Aorta (tissue), 5 donors: ENCODE measurements at regions not wholly inside any gene's neighbourhood (a gene's known extent, or its start where the extent isn't known, plus 50 kb on each side); places are given as distances from the start of the nearest gene placed in this dataset.

Experiments used
- ATAC-seq: fragments of 200-7000 bp; cut with Tn5 transposase; one replicate; pipeline ENCODE4 v1.9.1; 2022; ENCODE audit warnings: moderate library complexity; ENCODE audit not compliant: low FRiP score
- DNase-seq, 2 donors: peaks; one replicate each; pipeline ENCODE4 v3.0.0-alpha.2; 2020
- H3K27ac ChIP-seq, 2 donors: one replicate each; pipeline ENCODE4 v1.5.1; 2013; ENCODE audit warnings: low read length in 2 of 2, mild to moderate bottlenecking in 2 of 2, moderate library complexity in 2 of 2, control low read depth in 1 of 2, inconsistent platforms in 1 of 2, low read depth in 1 of 2
- H3K27me3 ChIP-seq, 2 donors: one replicate each; pipeline ENCODE4 v1.6.1; 2013; ENCODE audit warnings: control low read depth in 1 of 2, low read length in 1 of 2, mild to moderate bottlenecking in 1 of 2, moderate library complexity in 1 of 2; ENCODE audit not compliant: insufficient read depth in 2 of 2, control insufficient read depth in 1 of 2
- H3K36me3 ChIP-seq, 2 donors: one replicate each; pipeline ENCODE4 v1.6.1; 2013; ENCODE audit warnings: control low read depth in 1 of 2, low read length in 1 of 2, mild to moderate bottlenecking in 1 of 2; ENCODE audit not compliant: insufficient read depth in 2 of 2, control insufficient read depth in 1 of 2
- H3K4me1 ChIP-seq, 2 donors: one replicate each; pipeline ENCODE4 v1.6.1; 2013; ENCODE audit warnings: low read length in 2 of 2, control low read depth in 1 of 2, mild to moderate bottlenecking in 1 of 2, moderate library complexity in 1 of 2; ENCODE audit not compliant: insufficient read depth in 2 of 2, control insufficient read depth in 1 of 2
- H3K4me3 ChIP-seq, 2 donors: one replicate each; pipeline ENCODE4 v1.5.1; 2013; ENCODE audit warnings: low read length in 2 of 2, control low read depth in 1 of 2, mild to moderate bottlenecking in 1 of 2
- H3K9me3 ChIP-seq: one replicate; pipeline ENCODE4 v1.6.1; 2013; ENCODE audit warnings: mild to moderate bottlenecking, low read length; ENCODE audit not compliant: control insufficient read depth
- WGBS, 2 donors: extraction: QIAGEN DNeasy Blood & Tissue Kit; methylation state at CpG; one replicate each; pipeline ENCODE4 v1.1.7; 2013; 5-methylcytosine and 5-hydroxymethylcytosine counted together
- intact Hi-C, 2 donors: fragments of 100-400 bp; cut with DNase I; formaldehyde crosslinking; loops; one replicate each; pipeline versions ENCODE4 v1.14.2 to v1.15.0; 2022
- donor health status: healthy with polysubstance abuse.
- donor health status: Bipolar disorder and iron deficiency.
- donor health status: DM: no; HTN: no; CAD: no.
- donor health status: DM: no; HTN: no; CAD: no.
- donor health status: DM: yes; HTN: yes; CAD: no.

GRCh38 chr20:24148372-24148771, 159.8 kb upstream of the GGTLC1 start:
- H3K36me3 ChIP-seq, result no peaks in the 10 kb centered on the region
- H3K27ac ChIP-seq, result no peak overlapping the region
- 76 to 82% methylated on average over 7 of the region's 7 CpGs for WGBS, 2 donors
- no peak overlapping the region for H3K4me3 ChIP-seq
- H3K9me3 ChIP-seq, result no peaks in the 10 kb centered on the region
- no peaks in the 10 kb centered on the region for H3K4me1 ChIP-seq
- ATAC-seq (no peak), DNase-seq (no peak)
- no peaks in the 10 kb centered on the region for H3K27me3 ChIP-seq
- intact Hi-C loops, result no loop called here

GRCh38 chr20:24147961-24148360, 159.4 kb upstream of the GGTLC1 start:
- no peak overlapping the region for H3K27ac ChIP-seq
- H3K27me3 ChIP-seq, result no peaks in the 10 kb centered on the region
- no peaks in the 10 kb centered on the region for H3K9me3 ChIP-seq
- intact Hi-C loops, result no loop called here
- DNase-seq (no peak), ATAC-seq (no peak)
- 66 to 72% methylated on average over 4 of the region's 4 CpGs for WGBS, 2 donors
- H3K4me1 ChIP-seq, result no peaks in the 10 kb centered on the region
- H3K36me3 ChIP-seq, result no peaks in the 10 kb centered on the region
- no peak overlapping the region for H3K4me3 ChIP-seq

GRCh38 chr20:24147479-24147878, 158.9 kb upstream of the GGTLC1 start:
- H3K9me3 ChIP-seq, result no peaks in the 10 kb centered on the region
- H3K27ac ChIP-seq, result no peak overlapping the region
- H3K27me3 ChIP-seq, result no peaks in the 10 kb centered on the region
- ATAC-seq (no peak), DNase-seq (no peak)
- H3K36me3 ChIP-seq, result no peaks in the 10 kb centered on the region
- WGBS, 2 donors, result 80 to 84% methylated on average over 5 of the region's 5 CpGs
- intact Hi-C loops, result no loop called here
- H3K4me3 ChIP-seq, result no peak overlapping the region
- no peaks in the 10 kb centered on the region for H3K4me1 ChIP-seq

GRCh38 chr20:24146231-24146634, 157.7 kb upstream of the GGTLC1 start:
- Histone ChIP-seq H3K9me3 (no peaks in the 10 kb centered on the region), H3K36me3 (no peaks in the 10 kb centered on the region), H3K27ac (no peak overlapping the region), H3K4me3 (no peak overlapping the region), H3K4me1 (no peaks in the 10 kb centered on the region), H3K27me3 (no peaks in the 10 kb centered on the region)
- intact Hi-C loops, result no loop called here
- ATAC-seq, result no peak
- DNase-seq, result no peak

GRCh38 chr20:24144371-24144770, 155.8 kb upstream of the GGTLC1 start:
- H3K27me3 ChIP-seq, result no peaks in the 10 kb centered on the region
- intact Hi-C loops, result no loop called here
- 83 to 85% methylated on average over 8 of the region's 8 CpGs for WGBS, 2 donors

GRCh38 chr20:24141111-24141510, 152.5 kb upstream of the GGTLC1 start:
- no peaks in the 10 kb centered on the region for H3K9me3 ChIP-seq
- H3K27ac ChIP-seq, result no peak overlapping the region
- DNase-seq (no peak), ATAC-seq (no peak)
- H3K36me3 ChIP-seq, result no peaks in the 10 kb centered on the region
- WGBS, 2 donors, result 91 to 93% methylated on average over 6 of the region's 6 CpGs
- H3K27me3 ChIP-seq, result no peaks in the 10 kb centered on the region
- intact Hi-C loops, result no loop called here
- H3K4me3 ChIP-seq, result no peak overlapping the region
- no peaks in the 10 kb centered on the region for H3K4me1 ChIP-seq

More at GRCh38 chr20:24144371-24144770, 155.8 kb upstream of the GGTLC1 start:
- DNase-seq, result no peak
- no peaks in the 10 kb centered on the region for H3K36me3 ChIP-seq
- ATAC-seq, result no peak
- H3K9me3 ChIP-seq, result no peaks in the 10 kb centered on the region
- no peak overlapping the region for H3K4me3 ChIP-seq
- no peak overlapping the region for H3K27ac ChIP-seq
- H3K4me1 ChIP-seq, result no peaks in the 10 kb centered on the region

- Histone ChIP-seq H3K27ac (no peak overlapping the region), H3K9me3 (no peaks in the 10 kb centered on the region), H3K36me3 (no peaks in the 10 kb centered on the region), H3K27me3 (no peaks in the 10 kb centered on the region), H3K4me3 (no peak overlapping the region), H3K4me1 (no peaks in the 10 kb centered on the region)
- DNase-seq, result no peak
- ATAC-seq, result no peak
- intact Hi-C loops, result loop anchor here in 1 of 2 donors (10.0 kb wide), 1 partner anchor 55 kb away; no protein-coding TSS in a partner anchor
- WGBS, 2 donors, result 93 to 99% methylated on average over 1 of the region's 1 CpG
Observed at GRCh38 chr20:24139846-24140245, 151.3 kb upstream of the GGTLC1 start.

- WGBS, 2 donors, result 92 to 95% methylated on average over 2 of the region's 2 CpGs
Observed at GRCh38 chr20:24138951-24139350, 150.4 kb upstream of the GGTLC1 start.

GRCh38 chr20:24138196-24138857, 149.7 kb upstream of the GGTLC1 start:
- ATAC-seq (no peak), DNase-seq (no peak)
- Histone ChIP-seq H3K27ac (no peak overlapping the region), H3K36me3 (no peaks in the 10 kb centered on the region), H3K4me1 (no peaks in the 10 kb centered on the region), H3K4me3 (no peak overlapping the region), H3K9me3 (no peaks in the 10 kb centered on the region), H3K27me3 (no peaks in the 10 kb centered on the region)
- intact Hi-C loops, result loop anchor here in 1 of 2 donors (10.0 kb wide), 1 partner anchor 56 kb away; no protein-coding TSS in a partner anchor
- 22 to 32% methylated on average over 5 of the region's 5 CpGs for WGBS, 2 donors

More at GRCh38 chr20:24138951-24139350, 150.4 kb upstream of the GGTLC1 start:
- Histone ChIP-seq H3K27me3 (no peaks in the 10 kb centered on the region), H3K27ac (no peak overlapping the region), H3K36me3 (no peaks in the 10 kb centered on the region), H3K4me3 (no peak overlapping the region), H3K9me3 (no peaks in the 10 kb centered on the region), H3K4me1 (no peaks in the 10 kb centered on the region)
- intact Hi-C loops, result loop anchor here in 1 of 2 donors (10.0 kb wide), 1 partner anchor 56 kb away; no protein-coding TSS in a partner anchor
- ATAC-seq, result no peak
- no peak for DNase-seq
